Osteoblast (primary cell): ENCODE measurements at regions not wholly inside any gene's neighbourhood (a gene's known extent, or its start where the extent isn't known, plus 50 kb on each side); places are given as distances from the start of the nearest gene placed in this dataset.
"Not testable (repeated sequence)": the region's sequence is repeated elsewhere in the genome, so short reads cannot be mapped to it uniquely, and the experiment has no call there.

Source experiments
- DNase-seq: peaks from one replicate; pipeline ENCODE4 v3.0.0; 2011; ENCODE audit warnings: low spot score, mixed read lengths; ENCODE audit not compliant: insufficient read length; ENCODE audit errors: missing footprints
- H2AFZ ChIP-seq: 2 replicates; pipeline ENCODE4 v1.6.0; 2011; ENCODE audit warnings: mild to moderate bottlenecking, low read length
- H3K27ac ChIP-seq: 2 replicates; pipeline ENCODE4 v1.5.1; 2011; ENCODE audit warnings: mild to moderate bottlenecking, low read depth, low read length, moderate library complexity
- H3K27me3 ChIP-seq: 2 replicates; pipeline ENCODE4 v1.6.0; 2012; ENCODE audit warnings: mild to moderate bottlenecking, control low read depth, inconsistent platforms, low read length, moderate library complexity; ENCODE audit not compliant: insufficient read depth
- H3K36me3 ChIP-seq: 2 replicates; pipeline ENCODE4 v1.5.1; 2011; ENCODE audit warnings: mild to moderate bottlenecking, low read length, control low read depth, moderate library complexity; ENCODE audit not compliant: insufficient read depth
- H3K4me1 ChIP-seq: 2 replicates; pipeline ENCODE4 v1.5.1; 2011; ENCODE audit warnings: mild to moderate bottlenecking, low read length, control low read depth, moderate library complexity; ENCODE audit not compliant: insufficient read depth
- H3K4me2 ChIP-seq: 2 replicates; pipeline ENCODE4 v1.6.0; 2011; ENCODE audit warnings: mild to moderate bottlenecking, low read length; ENCODE audit not compliant: insufficient read depth
- H3K4me3 ChIP-seq: fragments of 200-600 bp; sonication (generic); 3 replicates; pipeline ENCODE4 v1.5.1; 2012; ENCODE audit warnings: mild to moderate bottlenecking, low read length, inconsistent platforms; ENCODE audit not compliant: insufficient read depth
- H3K79me2 ChIP-seq: 2 replicates; pipeline ENCODE4 v1.6.0; 2012; ENCODE audit warnings: mild to moderate bottlenecking, low read length, control low read depth, inconsistent platforms; ENCODE audit not compliant: insufficient read depth
- H3K9me3 ChIP-seq: 2 replicates; pipeline ENCODE4 v1.5.1; 2011; ENCODE audit warnings: low read depth, low read length, control low read depth
- H4K20me1 ChIP-seq: 2 replicates; pipeline ENCODE4 v1.6.0; 2012; ENCODE audit warnings: mild to moderate bottlenecking, low read length, control low read depth; ENCODE audit not compliant: insufficient read depth
- TF ChIP-seq, protein P1 (sequence below): IDR thresholded peaks from 2 replicates; pipeline ENCODE4 v1.5.1; 2011; ENCODE audit warnings: mild to moderate bottlenecking, low read depth, low read length, moderate library complexity; ENCODE audit errors: extremely low read depth

DNA sequence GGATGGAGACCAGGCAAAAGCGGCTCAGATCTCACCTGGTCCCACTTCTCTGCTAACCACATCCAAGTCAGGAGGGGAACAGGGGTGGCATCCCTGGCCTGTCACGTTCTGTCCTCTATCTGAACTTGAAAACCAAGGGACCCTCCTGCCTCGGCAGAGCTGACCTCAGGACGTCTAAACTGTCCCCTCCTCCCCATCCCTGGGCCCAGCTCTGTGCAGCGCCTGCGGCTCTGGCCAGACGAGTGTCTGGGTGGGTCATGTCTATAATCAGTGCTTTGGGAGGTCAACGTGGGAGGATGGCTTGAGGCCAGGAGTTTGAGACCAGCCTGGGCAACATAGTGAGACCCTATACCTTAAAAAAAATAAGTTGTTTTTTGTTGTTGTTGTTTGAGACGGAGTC is 70.0 kb upstream of the ZNF479 start:
- no peaks in the 10 kb centered on the region for H3K79me2 ChIP-seq
- no peaks in the 10 kb centered on the region for H3K9me3 ChIP-seq
- TF ChIP-seq, protein P1, sequence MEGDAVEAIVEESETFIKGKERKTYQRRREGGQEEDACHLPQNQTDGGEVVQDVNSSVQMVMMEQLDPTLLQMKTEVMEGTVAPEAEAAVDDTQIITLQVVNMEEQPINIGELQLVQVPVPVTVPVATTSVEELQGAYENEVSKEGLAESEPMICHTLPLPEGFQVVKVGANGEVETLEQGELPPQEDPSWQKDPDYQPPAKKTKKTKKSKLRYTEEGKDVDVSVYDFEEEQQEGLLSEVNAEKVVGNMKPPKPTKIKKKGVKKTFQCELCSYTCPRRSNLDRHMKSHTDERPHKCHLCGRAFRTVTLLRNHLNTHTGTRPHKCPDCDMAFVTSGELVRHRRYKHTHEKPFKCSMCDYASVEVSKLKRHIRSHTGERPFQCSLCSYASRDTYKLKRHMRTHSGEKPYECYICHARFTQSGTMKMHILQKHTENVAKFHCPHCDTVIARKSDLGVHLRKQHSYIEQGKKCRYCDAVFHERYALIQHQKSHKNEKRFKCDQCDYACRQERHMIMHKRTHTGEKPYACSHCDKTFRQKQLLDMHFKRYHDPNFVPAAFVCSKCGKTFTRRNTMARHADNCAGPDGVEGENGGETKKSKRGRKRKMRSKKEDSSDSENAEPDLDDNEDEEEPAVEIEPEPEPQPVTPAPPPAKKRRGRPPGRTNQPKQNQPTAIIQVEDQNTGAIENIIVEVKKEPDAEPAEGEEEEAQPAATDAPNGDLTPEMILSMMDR = no peak
- no peaks in the 10 kb centered on the region for H3K36me3 ChIP-seq
- no peaks in the 10 kb centered on the region for H3K27me3 ChIP-seq
- DNase-seq = no peak
- no peak overlapping the region for H3K27ac ChIP-seq
- H3K4me1 ChIP-seq = no peaks in the 10 kb centered on the region
- no peaks in the 10 kb centered on the region for H4K20me1 ChIP-seq
- no peak overlapping the region for H2AFZ ChIP-seq
- no peak overlapping the region for H3K4me2 ChIP-seq
- H3K4me3 ChIP-seq = no peak overlapping the region

DNA sequence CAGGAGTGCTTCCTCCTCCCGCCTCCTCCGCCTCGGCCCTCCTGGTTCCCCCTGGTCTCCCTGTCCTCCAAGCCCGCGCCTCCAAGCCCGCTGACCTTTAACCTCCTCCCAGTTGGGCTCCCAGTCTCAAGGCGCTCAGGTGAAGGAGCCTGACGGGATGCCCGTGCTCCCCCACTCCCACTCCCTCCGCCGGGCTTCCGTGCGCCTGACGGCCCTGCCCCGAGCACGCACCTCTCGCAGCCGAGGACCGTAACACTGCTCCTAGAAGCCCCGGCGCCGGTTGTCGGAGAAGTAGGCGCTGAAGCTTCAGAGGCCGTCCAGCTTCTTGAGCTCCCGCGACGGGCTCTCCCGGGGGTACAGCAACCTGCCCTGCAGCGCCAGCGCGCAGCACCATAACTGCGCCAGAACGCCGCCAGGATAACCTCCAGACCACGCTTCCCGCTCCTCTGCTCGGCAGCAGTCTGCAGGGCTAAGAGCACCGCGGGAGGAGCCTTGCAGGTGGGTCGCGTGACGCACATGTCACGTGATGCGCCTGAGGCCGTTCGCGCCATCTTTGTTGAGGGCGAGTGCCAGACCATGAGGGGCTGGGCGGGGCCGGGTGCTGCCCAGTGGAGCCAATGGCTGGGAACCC is 71.0 kb upstream of the ZNF479 start:
- Histone ChIP-seq H3K27ac (no peak overlapping the region), H3K36me3 (no peaks in the 10 kb centered on the region), H3K4me2 (no peak overlapping the region), H3K79me2 (no peaks in the 10 kb centered on the region), H4K20me1 (no peaks in the 10 kb centered on the region), H3K27me3 (no peaks in the 10 kb centered on the region), H2AFZ (no peak overlapping the region), H3K4me1 (no peaks in the 10 kb centered on the region), H3K9me3 (no peaks in the 10 kb centered on the region), H3K4me3 (no peak overlapping the region)
- no peak for DNase-seq
- TF ChIP-seq, protein P1 = no peak

DNA sequence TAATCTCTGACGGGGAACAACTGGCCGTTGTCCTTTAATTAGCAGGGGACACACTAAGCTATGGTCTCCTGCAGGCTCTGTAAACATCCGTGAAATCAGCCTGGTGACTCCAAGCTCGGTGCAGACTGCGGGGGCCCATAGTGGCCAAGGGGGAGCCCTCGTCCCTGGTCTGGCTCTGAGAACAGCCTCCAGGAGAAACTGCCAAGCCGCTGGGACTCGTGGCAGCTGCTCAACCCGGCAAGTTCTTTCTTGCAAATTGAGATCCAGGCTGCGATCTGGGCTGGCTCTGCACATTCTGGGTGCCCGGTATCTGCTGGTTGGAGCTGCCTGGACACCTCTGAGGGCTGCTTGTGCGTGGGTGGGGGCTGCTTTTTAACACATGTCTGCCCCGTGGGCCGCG is 71.6 kb upstream of the ZNF479 start:
- H2AFZ ChIP-seq, H3K4me3 ChIP-seq, H3K4me2 ChIP-seq, H3K9me3 ChIP-seq, H3K4me1 ChIP-seq, H3K27me3 ChIP-seq, H3K79me2 ChIP-seq, H4K20me1 ChIP-seq, H3K27ac ChIP-seq, DNase-seq, H3K36me3 ChIP-seq: not testable (repeated sequence)

DNA sequence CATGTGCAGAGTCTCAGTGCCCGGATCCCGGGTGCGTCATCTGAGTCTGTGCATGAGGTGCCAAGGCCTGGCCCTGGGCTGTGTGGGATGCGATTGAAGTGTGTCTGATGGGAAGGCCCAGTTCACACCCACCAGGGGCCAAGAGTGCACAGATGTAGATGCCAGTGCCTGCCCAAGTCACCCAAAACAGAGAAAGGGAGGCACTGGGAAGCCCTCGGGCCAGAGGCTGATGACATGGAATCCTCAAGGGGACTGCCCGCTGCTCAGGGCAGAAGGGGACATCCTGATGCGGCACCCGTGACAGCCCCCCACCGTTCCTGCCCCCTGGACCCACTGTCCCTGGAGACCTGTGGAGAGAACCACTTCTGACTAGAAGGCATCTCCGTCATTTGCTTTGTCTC is 72.2 kb upstream of the ZNF479 start:
- Histone ChIP-seq H4K20me1 (no peaks in the 10 kb centered on the region), H3K4me2 (no peak overlapping the region), H3K9me3 (no peaks in the 10 kb centered on the region), H3K36me3 (no peaks in the 10 kb centered on the region), H3K79me2 (no peaks in the 10 kb centered on the region), H2AFZ (no peak overlapping the region), H3K27me3 (no peaks in the 10 kb centered on the region), H3K4me3 (no peak overlapping the region), H3K27ac (no peak overlapping the region), H3K4me1 (no peaks in the 10 kb centered on the region)
- TF ChIP-seq, protein P1 = no peak
- DNase-seq = no peak
